HG03196 (cell line): ENCODE measurements at regions not wholly inside any gene's neighbourhood (a gene's known extent, or its start where the extent isn't known, plus 50 kb on each side); places are given as distances from the start of the nearest gene placed in this dataset.

ENCODE experiments used
- ATAC-seq: cut with Tn5 transposase; IDR thresholded peaks from one replicate; pipeline ENCODE4 v1.9.1; 2021; ENCODE audit not compliant: unreplicated experiment

DNA sequence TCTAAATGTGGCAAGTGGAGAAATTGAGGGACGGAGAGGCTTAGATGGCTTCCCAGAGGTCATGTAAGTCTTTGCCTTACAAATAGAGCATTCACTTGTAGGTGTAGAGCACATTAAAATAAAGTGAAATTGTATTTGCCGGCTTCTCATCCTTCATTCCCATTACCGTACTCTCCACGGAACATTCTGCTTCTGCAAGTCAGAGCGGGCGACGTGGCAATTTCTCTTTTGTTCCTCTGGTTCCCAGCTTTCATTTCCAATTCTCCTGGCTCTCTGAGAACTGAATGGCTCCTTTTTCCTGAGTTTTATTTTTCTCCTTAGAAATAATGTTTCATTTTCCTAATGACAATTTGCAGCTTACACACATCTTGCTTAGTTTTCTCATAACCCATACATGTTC is 51.3 kb upstream of the PFKP start:
- no peak for ATAC-seq

DNA sequence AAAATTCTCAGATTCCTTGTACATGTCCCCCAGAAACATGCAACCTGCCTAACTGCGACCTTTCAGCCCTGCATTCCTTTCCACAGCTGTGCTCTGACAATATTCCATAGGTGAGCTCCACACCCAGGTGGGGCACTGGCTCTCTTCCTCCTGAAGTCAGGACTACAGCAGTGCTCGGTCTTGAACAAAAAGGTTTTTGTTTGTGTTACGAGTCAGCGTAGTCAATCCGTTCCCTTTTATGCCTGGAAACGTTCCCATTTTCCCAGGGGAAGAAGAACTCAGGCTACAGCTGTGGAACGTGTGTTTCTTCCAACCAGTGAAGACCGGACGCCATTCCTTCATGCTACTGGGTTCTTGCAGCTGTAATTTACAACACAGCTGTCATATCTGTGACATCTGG is 52.4 kb upstream of the PFKP start:
- ATAC-seq = no peak

DNA sequence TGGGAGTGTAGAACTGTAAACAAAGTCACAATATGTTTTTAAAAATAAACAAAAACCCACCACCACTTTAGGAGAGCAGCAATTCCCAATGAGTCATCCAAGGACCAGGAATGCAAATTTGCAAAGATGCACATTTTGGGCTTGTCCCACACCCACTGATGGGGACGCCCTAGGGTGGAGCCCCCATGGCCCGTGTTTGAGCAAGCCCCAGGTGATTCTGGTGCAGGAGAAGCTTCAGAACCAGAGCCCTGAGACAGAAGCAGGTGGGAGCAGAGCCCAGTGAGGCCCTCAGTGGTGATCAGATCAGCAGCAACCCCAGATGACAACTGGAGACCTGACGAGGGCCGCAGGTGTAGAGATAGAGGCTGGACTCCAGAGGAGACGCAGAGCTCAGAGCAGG is 55.1 kb upstream of the PFKP start:
- ATAC-seq = no peak

DNA sequence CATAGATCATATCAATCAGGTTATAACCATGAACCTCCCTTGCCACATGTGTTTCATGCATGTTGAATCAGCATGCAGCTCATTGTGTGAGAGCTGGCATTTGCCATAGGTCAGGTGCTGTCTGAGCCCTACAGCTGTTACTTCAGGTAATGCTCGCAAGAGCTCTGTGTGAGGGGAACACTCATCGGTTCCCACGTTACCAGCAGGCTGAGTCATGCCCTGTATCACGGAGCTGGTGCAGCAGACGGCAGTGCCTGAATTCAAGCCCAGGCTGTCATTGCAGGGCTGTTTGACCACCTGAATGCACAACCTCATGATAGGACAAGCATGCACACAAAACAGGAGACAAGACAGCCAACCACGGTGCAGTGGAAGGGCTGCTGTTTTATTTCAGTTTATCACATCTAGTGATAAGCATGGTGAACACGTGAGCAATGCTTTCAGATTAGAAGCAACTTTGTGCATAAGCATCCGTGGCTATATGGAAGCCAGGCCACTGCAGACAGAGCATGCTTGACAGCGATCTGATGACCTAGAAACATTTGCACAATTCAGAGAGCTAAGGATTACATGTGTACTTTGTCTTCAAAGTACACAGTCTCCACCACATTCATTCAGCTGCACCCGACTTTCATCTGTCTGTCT is 56.4 kb upstream of the PFKP start:
- no peak for ATAC-seq

DNA sequence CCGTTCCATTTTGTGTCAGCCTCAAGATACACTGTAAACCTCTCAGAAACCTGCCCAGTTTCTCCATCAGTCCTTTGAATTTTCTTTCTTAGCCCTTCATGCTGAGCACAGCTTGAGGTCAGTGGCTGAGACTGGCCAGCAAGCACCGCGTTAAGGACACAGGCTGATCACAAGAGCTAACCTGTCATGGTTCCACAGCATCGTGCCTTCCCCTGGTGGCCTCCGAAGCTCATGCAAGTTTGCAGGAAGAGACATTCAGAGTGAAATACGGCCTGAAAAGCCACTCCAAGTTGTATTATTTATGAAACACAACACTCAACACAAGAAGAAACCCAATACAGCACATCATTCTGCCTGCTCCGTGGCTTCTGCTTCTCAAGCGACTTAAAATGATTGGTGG is 57.0 kb upstream of the PFKP start:
- ATAC-seq = no peak

DNA sequence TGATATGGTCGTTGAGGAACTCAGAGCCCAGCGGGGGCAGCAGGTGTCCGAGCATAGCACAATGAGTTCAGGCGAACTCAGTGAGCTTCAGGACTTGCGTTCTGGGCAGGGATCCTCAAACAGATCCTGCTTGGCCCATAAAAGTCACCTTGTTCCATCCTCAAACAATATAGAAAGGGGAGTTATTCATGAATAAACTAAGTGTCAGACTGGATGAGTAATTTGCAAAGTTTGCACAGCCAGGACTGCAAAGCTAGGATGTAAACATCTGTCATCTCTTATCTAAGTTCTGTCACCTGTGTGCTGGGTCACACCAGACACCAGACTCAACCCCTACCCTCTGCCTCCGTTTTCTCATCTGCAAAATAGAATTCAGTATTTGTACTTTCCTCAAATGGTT is 58.0 kb upstream of the PFKP start:
- no peak for ATAC-seq

DNA sequence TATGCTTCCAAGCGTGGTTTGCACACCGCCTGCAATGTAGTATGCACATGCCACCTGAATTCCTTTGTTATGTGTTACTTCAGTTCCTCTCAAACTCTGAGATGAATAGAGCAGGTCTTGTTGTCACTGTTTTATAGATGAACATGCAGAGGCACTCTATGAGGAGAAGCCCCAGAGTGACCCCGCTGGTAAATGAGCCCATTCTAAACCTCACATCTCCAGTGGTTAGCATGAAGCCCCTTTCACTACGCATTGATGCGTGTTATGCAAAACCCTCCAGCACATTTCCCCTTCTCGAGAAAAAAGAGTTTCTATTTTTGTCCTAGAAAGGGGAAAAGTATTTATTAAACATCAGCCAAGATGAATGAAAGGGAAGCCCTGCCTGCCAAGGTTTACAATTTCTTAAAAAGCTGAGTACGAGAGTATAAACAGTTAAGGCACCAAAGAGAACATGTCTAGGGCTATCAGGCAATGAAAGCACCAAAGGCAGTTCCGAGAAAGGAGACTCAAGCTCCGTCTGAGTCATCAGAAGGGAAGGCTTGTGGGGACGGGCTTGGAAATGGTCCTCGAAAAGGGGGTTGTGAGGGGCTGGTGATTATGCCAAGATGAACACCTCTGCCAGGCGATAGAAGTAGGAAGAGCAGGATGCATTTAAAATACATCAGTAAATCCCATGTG is 58.7 kb upstream of the PFKP start:
- no peak for ATAC-seq

DNA sequence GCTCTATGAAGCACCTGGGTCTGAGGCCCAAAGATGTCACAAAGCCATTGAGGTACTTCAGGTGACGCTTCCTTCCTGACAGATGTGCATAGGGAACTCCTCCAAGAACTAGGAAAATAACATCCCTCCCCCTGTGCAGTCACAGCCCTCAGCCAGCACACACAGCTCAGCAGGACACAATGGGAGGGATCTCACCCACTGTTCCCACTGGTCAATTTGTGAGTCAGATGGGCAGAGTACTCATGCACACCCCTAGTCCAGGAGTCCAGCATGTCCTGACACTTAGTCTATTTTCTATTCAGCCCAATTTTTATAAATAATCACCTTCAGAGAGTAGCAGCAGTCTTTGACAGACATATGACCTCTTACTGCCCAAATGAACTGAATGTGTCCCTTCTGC is 60.7 kb upstream of the PFKP start:
- no peak for ATAC-seq

DNA sequence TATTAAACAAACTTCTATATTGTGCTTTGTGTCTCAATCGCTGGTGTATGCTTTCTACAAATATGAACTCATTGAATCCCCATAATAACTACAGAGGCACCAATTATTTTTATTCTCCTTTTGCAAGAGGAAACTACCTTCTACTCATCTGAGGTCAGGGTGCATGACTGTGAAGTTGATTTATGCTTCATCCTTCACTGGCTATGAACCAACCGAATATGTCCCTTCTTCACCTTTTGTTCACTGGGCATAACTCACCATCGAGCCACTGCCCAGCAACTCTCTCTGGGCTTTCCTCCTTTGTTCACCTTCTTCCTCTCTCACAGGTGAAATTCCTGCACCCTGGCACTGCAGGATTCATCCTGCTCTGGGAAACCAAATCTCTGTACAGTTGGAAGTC is 61.3 kb upstream of the PFKP start:
- ATAC-seq = no peak

DNA sequence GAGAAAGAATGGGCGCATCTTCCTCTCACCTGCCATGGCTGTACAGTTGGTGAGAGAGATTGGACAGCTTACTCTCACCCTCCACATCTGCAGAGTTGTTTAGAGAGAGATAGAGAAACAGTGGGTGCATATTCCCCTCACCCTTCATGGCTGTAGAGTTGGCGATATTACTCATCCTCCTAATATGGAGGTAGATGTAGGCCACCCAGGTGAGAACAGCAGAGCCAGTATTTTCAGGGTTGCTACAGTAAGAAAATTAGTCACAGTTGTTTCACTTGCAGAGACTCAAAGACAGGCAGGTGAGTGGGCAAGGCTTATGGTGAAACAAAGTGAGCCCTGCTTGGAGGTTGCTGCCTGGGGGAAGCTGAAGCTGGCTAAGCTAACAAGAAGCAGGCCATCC is 65.0 kb upstream of the PFKP start:
- no peak for ATAC-seq

DNA sequence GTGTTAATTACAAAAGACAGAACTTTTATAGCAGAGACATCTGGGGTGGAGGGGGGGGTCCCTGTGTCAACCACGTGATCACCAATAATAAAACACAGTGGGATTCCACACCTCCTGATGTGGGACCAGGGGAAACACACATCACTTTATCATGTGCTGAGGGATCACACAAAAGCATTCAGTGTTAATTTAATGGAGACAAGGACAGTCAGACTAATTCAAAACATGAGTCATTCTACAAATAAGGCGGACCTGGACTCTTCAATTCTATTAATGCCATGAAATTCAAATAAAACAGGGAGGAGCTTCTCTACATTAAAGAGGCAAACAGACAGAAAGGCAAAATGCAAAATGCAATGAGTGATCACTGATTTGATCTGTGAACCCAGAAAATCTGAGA is 67.3 kb upstream of the PFKP start:
- no peak for ATAC-seq

DNA sequence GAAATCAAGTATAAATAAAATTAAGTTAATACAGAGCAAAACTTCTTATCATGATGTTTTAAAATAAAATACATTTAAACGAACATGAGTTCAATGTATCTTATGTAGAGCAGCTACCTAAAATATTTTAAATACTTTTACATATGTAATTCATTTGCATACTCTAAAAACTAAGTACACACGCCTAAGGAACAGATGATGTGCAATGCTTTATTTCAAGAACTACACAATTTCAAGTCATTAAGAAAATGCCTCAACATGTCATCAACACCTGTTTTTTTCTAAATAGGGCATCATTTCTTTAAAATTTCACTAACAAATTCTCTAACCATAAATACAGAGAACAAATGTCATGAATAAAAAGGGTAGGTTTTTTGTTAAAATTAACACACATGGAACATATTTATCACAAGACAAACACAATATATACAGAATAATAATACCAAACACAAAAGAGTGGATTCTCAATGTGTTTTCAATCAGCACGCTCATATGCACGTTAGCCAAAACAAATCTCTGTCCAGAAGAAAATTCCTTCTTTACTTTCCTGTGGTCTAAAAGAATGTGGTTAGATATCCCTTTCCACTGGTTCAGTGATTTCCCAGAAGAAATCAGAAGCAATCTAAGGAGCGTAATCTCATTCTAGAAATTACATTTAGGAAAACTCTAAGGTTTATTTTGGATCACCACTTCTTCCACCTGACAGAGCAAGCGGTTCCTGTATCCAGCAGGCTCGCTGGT is 73.0 kb upstream of the PFKP start:
- no peak for ATAC-seq

DNA sequence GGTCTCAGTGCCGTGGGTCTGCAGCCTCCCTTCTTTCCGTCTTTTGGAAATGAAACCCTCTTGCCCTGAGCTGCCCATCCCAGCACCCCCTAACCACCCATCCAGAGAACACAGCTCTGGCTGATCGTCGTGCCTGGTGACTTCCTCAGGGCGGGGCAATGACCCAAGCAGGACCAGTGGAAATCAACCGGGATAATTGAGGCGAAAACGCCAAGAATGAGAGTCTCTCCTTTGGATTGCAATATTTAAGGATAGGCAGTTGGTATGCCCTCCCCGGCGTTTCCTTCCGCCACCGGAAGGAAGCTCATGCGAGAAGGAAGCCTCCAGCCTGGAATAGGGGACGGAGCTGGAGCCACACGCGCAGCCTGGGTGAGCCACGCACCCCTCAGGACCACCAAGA is 73.7 kb upstream of the PFKP start:
- ATAC-seq = no peak

DNA sequence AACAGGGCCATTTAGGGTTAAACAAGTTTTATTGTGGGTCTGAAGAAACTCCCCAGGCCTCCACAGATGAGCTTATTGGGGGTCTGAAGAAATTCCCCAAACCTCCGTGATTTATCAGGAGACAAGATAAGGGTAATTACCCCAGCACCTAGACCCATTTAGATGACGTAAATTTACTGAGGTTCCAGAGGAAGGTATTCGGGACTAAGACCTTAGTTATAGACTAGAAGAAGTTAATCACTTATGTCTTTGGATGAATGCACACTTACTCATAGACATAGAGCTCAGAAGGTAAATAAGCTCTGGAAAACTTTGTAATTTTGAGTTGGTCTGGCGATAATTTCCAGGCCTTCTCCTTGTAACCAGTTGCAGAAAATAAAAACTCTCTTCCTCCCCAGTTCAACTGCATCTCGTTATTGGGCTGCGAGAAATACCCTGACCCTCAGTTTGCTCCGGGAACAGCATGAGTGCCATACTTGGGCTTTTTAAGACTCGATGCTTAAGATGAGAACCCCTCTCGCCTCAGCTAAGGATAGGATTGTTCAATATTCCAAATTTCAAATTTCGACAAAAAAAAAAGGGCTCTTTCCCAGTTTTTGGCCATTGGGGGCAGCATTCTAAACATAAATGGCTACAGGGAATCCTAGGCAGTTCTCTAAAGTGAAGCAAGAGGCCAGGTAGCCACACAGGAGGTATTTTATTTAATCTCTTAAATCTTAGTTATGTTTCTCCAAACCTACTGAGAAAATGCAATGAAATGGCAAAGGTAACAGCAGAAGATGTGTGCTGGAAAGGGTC is 74.7 kb upstream of the PFKP start:
- ATAC-seq = no peak

DNA sequence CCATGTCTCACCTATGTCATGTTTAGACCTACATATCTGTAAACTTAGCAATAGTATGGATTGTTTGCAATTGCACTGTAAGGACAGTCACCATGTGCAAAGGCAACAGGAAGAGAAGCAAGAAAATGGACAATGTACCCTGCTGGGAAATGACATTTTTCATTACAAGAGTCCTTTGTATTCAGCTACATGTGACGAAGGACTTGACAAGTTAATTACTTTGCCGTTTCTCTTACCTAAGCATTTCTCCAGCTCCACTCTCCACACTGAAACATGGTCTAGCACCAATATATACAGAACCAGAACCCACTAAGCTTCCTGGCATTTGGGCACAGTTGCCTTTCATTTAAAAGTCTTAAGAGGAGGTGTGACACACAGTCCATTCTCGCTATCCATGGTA is 76.6 kb upstream of the PFKP start:
- no peak for ATAC-seq

DNA sequence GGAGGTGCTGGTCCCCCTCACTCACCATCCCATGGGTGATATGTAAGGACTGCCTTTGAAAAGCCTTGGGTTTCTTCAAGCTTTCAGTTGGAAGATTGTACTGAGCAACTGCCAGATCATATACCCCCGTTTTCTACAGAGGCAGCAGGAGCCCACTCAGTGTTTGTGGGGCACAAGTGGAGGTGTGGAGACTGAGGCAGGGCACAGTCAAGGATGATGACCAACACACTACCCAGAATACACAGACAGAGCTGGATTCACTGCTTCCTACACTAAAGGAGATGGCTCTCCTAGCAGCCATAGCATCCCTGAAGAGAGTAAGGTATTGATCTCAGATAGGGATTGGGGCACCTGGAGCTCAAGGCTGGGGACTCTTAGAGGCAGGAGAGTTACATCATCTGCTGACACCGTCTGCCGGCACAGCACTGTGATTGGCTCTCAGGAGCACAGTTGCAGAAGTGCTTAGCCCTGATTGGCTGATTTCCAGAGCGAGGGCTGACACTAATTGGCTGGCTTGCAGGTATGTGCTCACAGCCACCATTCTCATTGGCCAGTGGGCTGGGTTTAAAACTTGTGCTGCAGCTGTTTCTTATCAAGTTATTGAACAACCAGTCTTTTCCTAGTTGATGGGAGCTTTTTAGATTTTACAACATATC is 77.9 kb upstream of the PFKP start:
- no peak for ATAC-seq

DNA sequence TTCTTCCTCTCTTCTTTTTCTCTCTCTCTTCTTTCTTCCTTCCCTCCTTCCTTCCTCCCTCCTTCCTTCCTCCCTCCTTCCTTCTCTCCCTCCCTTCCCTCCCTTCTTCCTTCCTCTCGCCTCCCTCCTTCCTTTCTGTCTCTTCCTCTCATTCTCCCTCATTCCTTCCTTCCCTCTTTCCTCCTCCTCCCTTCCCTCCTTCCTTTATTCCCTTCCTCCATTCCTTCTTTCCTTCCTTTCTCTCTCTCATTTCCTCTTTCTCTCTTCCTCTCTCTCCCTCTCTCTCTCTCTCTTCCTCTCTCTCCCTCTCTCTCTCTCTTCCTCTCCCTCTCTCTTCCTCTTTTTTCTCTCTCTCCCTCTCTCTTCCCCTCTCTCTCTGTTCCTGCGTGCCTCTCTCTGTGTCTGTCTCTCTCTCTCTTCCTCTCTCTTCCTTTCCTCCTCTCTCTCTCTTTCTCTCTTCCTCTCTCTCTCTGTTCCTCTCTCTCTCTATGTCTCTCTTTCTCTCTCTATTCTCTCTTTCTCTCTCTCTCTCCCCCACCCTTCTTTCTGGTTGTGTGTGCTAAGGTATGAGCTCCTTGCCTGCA is 80.1 kb upstream of the PFKP start:
- ATAC-seq = no peak

DNA sequence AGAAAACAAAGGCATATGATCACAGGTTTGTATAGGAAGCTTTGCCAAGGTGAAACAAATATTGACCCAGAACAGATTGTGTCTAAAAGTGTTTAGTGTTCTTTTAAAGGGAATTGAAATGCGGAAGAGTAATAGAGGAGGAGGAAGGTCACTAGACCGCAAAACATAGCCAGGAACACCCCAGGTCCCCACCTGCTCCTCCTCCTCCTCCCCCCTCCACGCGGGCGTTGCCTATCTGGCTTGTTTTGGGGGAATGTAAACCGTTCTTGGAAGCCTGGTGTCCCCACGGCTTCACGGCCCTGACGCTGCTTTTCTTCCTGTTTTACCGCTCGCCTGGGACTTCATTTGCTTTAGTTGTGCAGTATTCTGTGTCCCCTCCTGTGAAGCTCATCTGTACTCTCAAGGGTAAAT is 81.0 kb upstream of the PFKP start:
- ATAC-seq = no peak

DNA sequence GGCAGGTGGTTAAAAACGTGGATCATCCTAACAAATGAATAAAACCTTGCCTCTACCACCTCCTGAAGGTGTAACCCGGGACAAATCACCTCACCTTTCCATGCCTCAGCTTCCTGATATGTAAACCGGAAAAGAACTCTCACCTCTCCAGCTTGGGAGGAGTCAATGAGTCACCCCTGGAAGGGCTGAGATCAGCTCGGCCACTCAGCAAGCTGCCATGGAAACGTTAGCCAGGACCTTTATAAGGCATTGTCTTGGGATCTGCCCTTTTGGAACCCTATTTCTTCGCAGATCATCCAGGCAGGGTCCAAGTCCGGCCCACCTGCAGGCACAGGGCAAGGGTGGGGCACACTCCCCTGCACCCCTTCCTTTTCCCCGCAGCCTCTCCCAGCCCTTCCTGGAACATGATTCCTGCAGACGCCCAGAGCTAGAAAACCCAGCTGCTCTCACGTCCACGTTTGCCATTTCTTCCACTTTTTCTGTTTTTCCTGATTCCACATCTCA is 81.6 kb upstream of the PFKP start:
- no peak for ATAC-seq

DNA sequence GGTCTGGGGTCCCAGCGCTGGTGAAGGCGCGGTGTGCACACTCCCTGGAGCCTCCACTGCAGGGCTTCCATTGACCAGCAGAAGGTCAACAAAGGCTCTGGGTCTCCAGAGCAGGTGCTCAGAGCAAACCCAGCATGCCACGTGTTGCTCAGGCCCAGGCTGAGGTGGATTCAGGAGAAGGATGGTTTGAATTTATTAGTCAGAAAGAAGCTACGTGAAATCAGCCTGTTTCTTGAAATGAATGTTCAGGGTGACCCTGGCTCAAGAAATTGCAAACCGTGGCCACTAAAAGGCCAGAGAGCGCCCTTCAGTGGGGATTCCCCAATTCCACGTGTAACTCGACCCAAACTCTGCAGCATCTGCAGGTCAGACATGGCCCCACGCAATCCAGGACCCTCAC is 82.7 kb upstream of the PFKP start:
- no peak for ATAC-seq

DNA sequence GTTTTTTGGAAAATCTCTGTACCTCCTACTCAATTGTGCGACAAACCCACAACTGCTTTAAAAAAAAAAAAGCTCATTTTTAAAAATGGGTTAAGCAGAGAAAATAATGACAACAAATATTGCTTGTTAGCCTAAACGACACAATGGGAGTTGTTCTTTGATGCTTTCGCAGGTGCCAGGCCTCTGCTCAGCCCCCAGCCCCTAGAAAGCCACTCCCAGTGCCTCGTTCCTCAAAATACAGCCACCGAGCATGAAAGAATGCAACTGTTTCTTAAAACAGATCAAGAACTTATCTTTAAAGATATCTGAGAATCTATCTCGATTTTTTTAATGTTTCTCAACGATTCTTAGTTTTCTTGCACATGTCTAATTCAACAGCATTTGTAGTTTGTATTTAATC is 85.2 kb upstream of the PFKP start:
- no peak for ATAC-seq
